IPS-15b (cell line): ENCODE measurements at regions not wholly inside any gene's neighbourhood (a gene's known extent, or its start where the extent isn't known, plus 50 kb on each side); places are given as distances from the start of the nearest gene placed in this dataset.

Experiments used
- H3K27me3 ChIP-seq: one replicate; pipeline ENCODE4 v1.6.1; 2013; ENCODE audit warnings: low read length; ENCODE audit not compliant: control insufficient read depth, insufficient read depth
- H3K36me3 ChIP-seq: one replicate; pipeline ENCODE4 v1.6.1; 2013; ENCODE audit warnings: low read length; ENCODE audit not compliant: control insufficient read depth, insufficient read depth
- H3K4me1 ChIP-seq: one replicate; pipeline ENCODE4 v1.6.1; 2013; ENCODE audit warnings: mild to moderate bottlenecking, low read length; ENCODE audit not compliant: control insufficient read depth, insufficient read depth
- H3K4me3 ChIP-seq: one replicate; pipeline ENCODE4 v1.5.1; 2013; ENCODE audit warnings: low read depth, low read length
- H3K9ac ChIP-seq: one replicate; pipeline ENCODE4 v1.6.1; 2013; ENCODE audit warnings: low read depth, mild to moderate bottlenecking, low read length
- H3K9me3 ChIP-seq: one replicate; pipeline ENCODE4 v1.6.1; 2013; ENCODE audit warnings: mild to moderate bottlenecking, low read length; ENCODE audit not compliant: control insufficient read depth, insufficient read depth

GRCh38 chr16:9392956-9393355 is 301.5 kb downstream of the HAPSTR1 start:
- H3K9me3 ChIP-seq = no peaks in the 10 kb centered on the region
- no peak overlapping the region for H3K9ac ChIP-seq

GRCh38 chr16:9393591-9393990 is 302.1 kb downstream of the HAPSTR1 start:
- H3K27me3 ChIP-seq = no peaks in the 10 kb centered on the region
- H3K9ac ChIP-seq = no peak overlapping the region
- no peaks in the 10 kb centered on the region for H3K9me3 ChIP-seq
- H3K4me1 ChIP-seq = peaks cover 4% of the 10 kb centered on the region
- no peaks in the 10 kb centered on the region for H3K36me3 ChIP-seq
- no peak overlapping the region for H3K4me3 ChIP-seq

More at GRCh38 chr16:9392956-9393355, 301.5 kb downstream of the HAPSTR1 start:
- Histone ChIP-seq H3K36me3 (no peaks in the 10 kb centered on the region), H3K27me3 (no peaks in the 10 kb centered on the region), H3K4me1 (peaks cover 4% of the 10 kb centered on the region), H3K4me3 (no peak overlapping the region)

- Histone ChIP-seq H3K9me3 (no peaks in the 10 kb centered on the region), H3K9ac (no peak overlapping the region), H3K4me1 (peaks cover 7% of the 10 kb centered on the region), H3K27me3 (no peaks in the 10 kb centered on the region), H3K36me3 (no peaks in the 10 kb centered on the region), H3K4me3 (no peak overlapping the region)
Observed at GRCh38 chr16:9395958-9396359, 304.5 kb downstream of the HAPSTR1 start.

GRCh38 chr16:9399573-9399972 is 308.1 kb downstream of the HAPSTR1 start:
- Histone ChIP-seq H3K4me1 (peaks cover 7% of the 10 kb centered on the region), H3K9ac (no peak overlapping the region), H3K9me3 (no peaks in the 10 kb centered on the region), H3K4me3 (no peak overlapping the region), H3K36me3 (no peaks in the 10 kb centered on the region), H3K27me3 (no peaks in the 10 kb centered on the region)

GRCh38 chr16:9401173-9401572 is 309.7 kb downstream of the HAPSTR1 start:
- Histone ChIP-seq H3K9me3 (no peaks in the 10 kb centered on the region), H3K27me3 (no peaks in the 10 kb centered on the region), H3K4me3 (no peak overlapping the region), H3K4me1 (peaks cover 3% of the 10 kb centered on the region), H3K36me3 (no peaks in the 10 kb centered on the region), H3K9ac (no peak overlapping the region)

- Histone ChIP-seq H3K4me1 (peaks cover 3% of the 10 kb centered on the region), H3K36me3 (no peaks in the 10 kb centered on the region), H3K9ac (no peak overlapping the region), H3K9me3 (no peaks in the 10 kb centered on the region), H3K27me3 (no peaks in the 10 kb centered on the region), H3K4me3 (no peak overlapping the region)
Observed at GRCh38 chr16:9402293-9402860, 310.9 kb downstream of the HAPSTR1 start.

GRCh38 chr16:9404811-9405210 is 313.4 kb downstream of the HAPSTR1 start:
- Histone ChIP-seq H3K36me3 (no peaks in the 10 kb centered on the region), H3K9ac (no peak overlapping the region), H3K4me3 (no peak overlapping the region), H3K4me1 (peaks cover 2% of the 10 kb centered on the region), H3K27me3 (no peaks in the 10 kb centered on the region), H3K9me3 (no peaks in the 10 kb centered on the region)

GRCh38 chr16:9406038-9406712 is 314.7 kb downstream of the HAPSTR1 start:
- H3K4me3 ChIP-seq = no peak overlapping the region
- no peaks in the 10 kb centered on the region for H3K4me1 ChIP-seq
- no peaks in the 10 kb centered on the region for H3K36me3 ChIP-seq
- H3K9me3 ChIP-seq = no peaks in the 10 kb centered on the region
- no peaks in the 10 kb centered on the region for H3K27me3 ChIP-seq
- no peak overlapping the region for H3K9ac ChIP-seq

GRCh38 chr16:9407206-9407758 is 315.8 kb downstream of the HAPSTR1 start:
- H3K36me3 ChIP-seq = no peaks in the 10 kb centered on the region
- H3K4me1 ChIP-seq = no peaks in the 10 kb centered on the region
- H3K9me3 ChIP-seq = no peaks in the 10 kb centered on the region
- H3K9ac ChIP-seq = no peak overlapping the region
- H3K27me3 ChIP-seq = no peaks in the 10 kb centered on the region
- no peak overlapping the region for H3K4me3 ChIP-seq

- Histone ChIP-seq H3K4me1 (no peaks in the 10 kb centered on the region), H3K4me3 (no peak overlapping the region), H3K9ac (no peak overlapping the region), H3K9me3 (no peaks in the 10 kb centered on the region), H3K36me3 (no peaks in the 10 kb centered on the region), H3K27me3 (no peaks in the 10 kb centered on the region)
Observed at GRCh38 chr16:9408297-9408878, 316.9 kb downstream of the HAPSTR1 start.

- no peaks in the 10 kb centered on the region for H3K4me1 ChIP-seq
- H3K27me3 ChIP-seq = no peaks in the 10 kb centered on the region
- no peak overlapping the region for H3K9ac ChIP-seq
- H3K4me3 ChIP-seq = no peak overlapping the region
- no peaks in the 10 kb centered on the region for H3K36me3 ChIP-seq
- H3K9me3 ChIP-seq = no peaks in the 10 kb centered on the region
Observed at GRCh38 chr16:9409560-9410493, 318.4 kb downstream of the HAPSTR1 start.
